Activated gamma-delta T cell treated with Interleukin-2 at 50 U/mL for 16 hours (primary cell): ENCODE measurements at regions not wholly inside any gene's neighbourhood (a gene's known extent, or its start where the extent isn't known, plus 50 kb on each side); places are given as distances from the start of the nearest gene placed in this dataset.

Experiments used
- DNase-seq: peaks from one replicate; pipeline ENCODE4 v3.0.0-alpha.2; 2020

DNA sequence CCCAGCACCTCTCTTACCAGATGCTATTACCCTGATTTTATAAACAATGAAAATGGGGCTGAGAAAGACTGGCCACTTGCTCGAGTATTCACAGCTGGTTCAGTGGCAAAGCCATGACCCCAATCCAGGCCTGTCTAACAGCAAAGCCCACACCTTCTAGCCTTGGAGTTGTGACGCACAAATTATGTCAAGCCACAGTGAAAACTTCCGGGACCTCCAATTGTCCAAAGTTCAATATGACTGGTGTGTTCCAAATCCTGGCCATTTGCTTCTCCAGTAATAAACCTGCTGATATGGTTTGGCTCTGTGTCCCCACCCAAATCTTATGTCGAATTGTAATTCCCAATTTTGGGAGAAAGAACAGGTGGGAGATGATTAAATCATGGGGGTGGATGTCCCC lies 64.7 kb upstream of the RIOK3 start:
- no peak for DNase-seq

DNA sequence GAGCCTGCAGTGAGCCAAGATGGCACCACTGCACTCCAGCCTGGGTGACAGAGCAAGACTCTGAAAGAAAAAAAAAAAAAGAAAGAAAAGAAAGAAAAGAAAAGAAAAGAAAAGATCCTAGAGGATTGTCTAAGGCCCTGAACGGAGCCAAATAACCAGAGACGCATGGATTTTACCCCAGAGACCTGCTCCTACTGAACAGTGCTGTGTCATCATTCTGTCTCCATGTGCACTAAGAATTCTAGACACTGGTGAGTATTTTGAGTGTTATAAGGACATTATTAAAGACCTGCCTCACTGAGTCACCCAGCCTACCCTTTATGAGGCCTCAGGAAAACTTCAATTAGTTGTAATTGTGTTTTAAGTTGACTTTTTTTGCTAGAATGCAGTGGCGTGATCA lies 61.9 kb upstream of the RIOK3 start:
- DNase-seq, result no peak

- DNase-seq, result no peak
Observed at GRCh38 chr18:23397907-23398306, 55.2 kb upstream of the RIOK3 start.

GRCh38 chr18:23398401-23398800 lies 54.7 kb upstream of the RIOK3 start:
- DNase-seq, result no peak

GRCh38 chr18:23399067-23399466 lies 54.0 kb upstream of the RIOK3 start:
- DNase-seq, result no peak

- no peak for DNase-seq
Observed at GRCh38 chr18:23400918-23401317, 52.2 kb upstream of the RIOK3 start.

- DNase-seq, result no peak
Observed at GRCh38 chr18:23401400-23402347, 51.4 kb upstream of the RIOK3 start.
